ENCODE measurements at regions not wholly inside any gene's neighbourhood (a gene's known extent, or its start where the extent isn't known, plus 50 kb on each side); places are given as distances from the start of the nearest gene placed in this dataset.

GRCh38 chr11:91187314-91187713 lies 964.5 kb upstream of the CHORDC1 start:
- DNase-seq (ENCODE audit: low spot score) = no peak
- Mint-ChIP-seq H3K27ac (ENCODE audit: unreplicated experiment) (no peak overlapping the region), H3K36me3 (ENCODE audit: low read depth) (peaks cover 4% of the 10 kb centered on the region), H3K4me3 (ENCODE audit: unreplicated experiment) (no peak overlapping the region), H3K4me1 (ENCODE audit: low read depth) (peaks cover 11% of the 10 kb centered on the region), H3K9me3 (ENCODE audit: low read depth) (peaks cover 6% of the 10 kb centered on the region), H3K27me3 (ENCODE audit: low read depth) (no peaks in the 10 kb centered on the region)
- TF ChIP-seq CTCF (IDR thresholded peaks at IDR 0.05) = no peak

DNA sequence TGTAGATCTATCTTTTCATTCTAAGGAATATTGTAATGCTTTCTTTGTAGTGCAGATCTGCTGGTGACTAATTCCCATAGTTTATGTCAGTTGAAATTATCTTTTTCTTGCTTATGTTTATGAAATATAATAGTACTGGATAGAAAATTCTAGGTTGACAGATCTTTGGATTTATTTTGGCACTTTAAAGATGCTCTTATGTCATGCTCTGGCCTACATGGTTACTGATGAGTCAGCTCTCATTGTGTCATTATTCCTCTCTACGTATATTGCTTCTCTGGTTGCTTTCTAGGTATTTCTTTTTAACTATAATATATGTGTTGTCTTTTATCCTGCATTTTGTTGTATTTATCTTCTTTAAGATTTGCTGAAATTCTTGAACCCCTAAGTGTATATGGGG lies 955.5 kb upstream of the CHORDC1 start:
- DNase-seq (ENCODE audit: low spot score) = no peak
- peaks cover 12% of the 10 kb centered on the region for H3K4me1 Mint-ChIP-seq (ENCODE audit: low read depth)
- H3K27me3 Mint-ChIP-seq (ENCODE audit: low read depth) = no peaks in the 10 kb centered on the region
- no peak for TF ChIP-seq CTCF (IDR thresholded peaks at IDR 0.05)
- no peak overlapping the region for H3K4me3 Mint-ChIP-seq (ENCODE audit: unreplicated experiment)
- peak overlapping the region; percentile 11 for H3K27ac Mint-ChIP-seq (ENCODE audit: unreplicated experiment)
- H3K9me3 Mint-ChIP-seq (ENCODE audit: low read depth) = peaks cover 26% of the 10 kb centered on the region
- H3K36me3 Mint-ChIP-seq (ENCODE audit: low read depth) = peaks cover 7% of the 10 kb centered on the region

GRCh38 chr11:91174734-91175133 lies 951.9 kb upstream of the CHORDC1 start:
- Mint-ChIP-seq H3K9me3 (ENCODE audit: low read depth) (peaks cover 18% of the 10 kb centered on the region), H3K27ac (ENCODE audit: unreplicated experiment) (no peak overlapping the region), H3K36me3 (ENCODE audit: low read depth) (peaks cover 6% of the 10 kb centered on the region), H3K4me1 (ENCODE audit: low read depth) (peaks cover 12% of the 10 kb centered on the region), H3K4me3 (ENCODE audit: unreplicated experiment) (no peak overlapping the region), H3K27me3 (ENCODE audit: low read depth) (no peaks in the 10 kb centered on the region)
- TF ChIP-seq CTCF (IDR thresholded peaks at IDR 0.05) = no peak
- DNase-seq (ENCODE audit: low spot score) = no peak

DNA sequence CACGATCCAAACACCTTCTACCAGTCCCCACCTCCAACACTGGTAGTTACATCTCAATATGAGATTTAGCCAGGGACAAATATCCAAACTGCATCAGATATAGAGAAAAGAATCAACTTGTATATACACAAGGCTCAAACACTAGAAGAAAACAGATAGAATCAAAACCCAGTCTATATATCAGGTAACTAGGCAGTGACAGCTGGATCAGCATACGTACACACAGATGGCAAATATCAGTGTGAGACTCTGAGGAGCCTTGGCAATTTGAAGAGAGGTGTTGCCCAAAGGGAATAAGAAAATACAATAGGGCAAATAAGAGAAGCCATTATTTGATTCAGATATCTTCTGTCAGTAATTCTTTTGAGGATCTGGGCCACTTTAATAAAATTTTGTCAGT lies 951.3 kb upstream of the CHORDC1 start:
- no peak for DNase-seq (ENCODE audit: low spot score)
- Mint-ChIP-seq H3K27me3 (ENCODE audit: low read depth) (no peaks in the 10 kb centered on the region), H3K4me3 (ENCODE audit: unreplicated experiment) (no peak overlapping the region), H3K9me3 (ENCODE audit: low read depth) (peaks cover 20% of the 10 kb centered on the region), H3K36me3 (ENCODE audit: low read depth) (peaks cover 6% of the 10 kb centered on the region), H3K27ac (ENCODE audit: unreplicated experiment) (peak overlapping the region; percentile 28), H3K4me1 (ENCODE audit: low read depth) (peaks cover 9% of the 10 kb centered on the region)
- no peak for TF ChIP-seq CTCF (IDR thresholded peaks at IDR 0.05)

DNA sequence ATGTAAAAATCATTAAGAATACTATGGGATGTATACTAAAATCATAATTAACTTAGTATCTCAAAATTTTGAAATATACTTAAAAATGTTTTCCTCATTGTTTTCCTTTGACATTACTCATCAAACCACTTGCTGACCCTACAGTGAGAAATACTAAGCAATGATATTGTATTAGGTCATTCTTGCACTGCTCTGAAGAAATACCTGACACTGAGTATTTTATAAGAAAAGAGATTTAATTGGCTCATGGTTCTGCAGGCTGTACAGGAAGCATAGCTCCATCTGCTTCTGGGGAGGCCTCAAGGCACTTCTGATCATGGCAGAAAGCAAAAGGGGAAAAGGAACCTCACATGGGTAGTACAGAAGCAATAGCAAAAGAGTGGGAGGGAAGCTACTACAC lies 950.9 kb upstream of the CHORDC1 start:
- Mint-ChIP-seq H3K4me1 (ENCODE audit: low read depth) (peaks cover 5% of the 10 kb centered on the region), H3K27ac (ENCODE audit: unreplicated experiment) (peak overlapping the region; percentile 28), H3K27me3 (ENCODE audit: low read depth) (no peaks in the 10 kb centered on the region), H3K36me3 (ENCODE audit: low read depth) (peaks cover 6% of the 10 kb centered on the region), H3K4me3 (ENCODE audit: unreplicated experiment) (no peak overlapping the region), H3K9me3 (ENCODE audit: low read depth) (peaks cover 20% of the 10 kb centered on the region)
- no peak for TF ChIP-seq CTCF (IDR thresholded peaks at IDR 0.05)
- no peak for DNase-seq (ENCODE audit: low spot score)

All from chondrocyte (in vitro differentiated cells).